Effector memory CD4-positive, alpha-beta T cell (primary cell): ENCODE measurements at regions not wholly inside any gene's neighbourhood (a gene's known extent, or its start where the extent isn't known, plus 50 kb on each side); places are given as distances from the start of the nearest gene placed in this dataset.

Experiments used
- DNase-seq, 3 donors: peaks; one replicate each; pipeline ENCODE4 v3.0.0-alpha.2; 2020
- H3K27ac ChIP-seq: 2 replicates; pipeline ENCODE4 v1.7.0; 2013; ENCODE audit warnings: mild to moderate bottlenecking, low read length, moderate library complexity; ENCODE audit not compliant: insufficient read depth, poor library complexity, severe bottlenecking
- H3K27me3 ChIP-seq: replicated peaks from 2 replicates; pipeline ENCODE4 v1.7.0; 2013; ENCODE audit warnings: mild to moderate bottlenecking, low read length; ENCODE audit not compliant: insufficient read depth, control insufficient read depth, poor library complexity, severe bottlenecking
- H3K36me3 ChIP-seq: 2 replicates; pipeline ENCODE4 v1.7.0; 2013; ENCODE audit warnings: mild to moderate bottlenecking, low read length, moderate library complexity; ENCODE audit not compliant: control insufficient read depth, insufficient read depth
- H3K4me1 ChIP-seq: 2 replicates; pipeline ENCODE4 v1.7.0; 2013; ENCODE audit warnings: low read length, mild to moderate bottlenecking; ENCODE audit not compliant: control insufficient read depth, insufficient read depth, poor library complexity, severe bottlenecking
- H3K4me3 ChIP-seq: 2 replicates; pipeline ENCODE4 v1.7.0; 2013; ENCODE audit warnings: low read length, low read depth, mild to moderate bottlenecking; ENCODE audit not compliant: insufficient read depth, poor library complexity, severe bottlenecking
- H3K9me3 ChIP-seq: 2 replicates; pipeline ENCODE4 v1.7.0; 2013; ENCODE audit warnings: mild to moderate bottlenecking, low read length, moderate library complexity; ENCODE audit not compliant: control insufficient read depth

- H3K36me3 ChIP-seq = no peaks in the 10 kb centered on the region
- no peak for DNase-seq
- H3K4me1 ChIP-seq = no peaks in the 10 kb centered on the region
- H3K9me3 ChIP-seq = no peaks in the 10 kb centered on the region
- no peaks in the 10 kb centered on the region for H3K27me3 ChIP-seq
- no peak overlapping the region for H3K4me3 ChIP-seq
- H3K27ac ChIP-seq = no peak overlapping the region
Measured at GRCh38 chr11:134792677-134793076, 380.6 kb upstream of the B3GAT1 start.

DNA sequence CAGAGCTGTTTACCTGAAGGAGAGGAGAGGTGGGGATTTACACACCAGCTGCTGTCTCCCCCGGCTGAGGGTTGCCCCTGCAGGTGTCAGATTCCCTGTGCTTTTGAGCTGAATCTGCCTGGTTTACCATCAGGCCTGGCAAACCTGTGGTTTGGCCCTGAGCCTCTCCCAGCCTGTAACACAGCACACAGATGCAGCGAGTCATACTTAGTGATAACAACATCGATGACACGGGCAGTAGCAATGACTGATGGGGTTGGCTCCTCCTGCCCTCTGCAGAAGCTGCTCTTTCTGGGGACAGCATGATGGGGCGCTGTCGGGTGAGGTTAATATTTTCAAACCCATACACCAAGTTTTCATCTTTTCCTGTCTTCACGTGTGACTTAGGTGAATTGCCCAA is 380.0 kb upstream of the B3GAT1 start:
- no peaks in the 10 kb centered on the region for H3K36me3 ChIP-seq
- H3K4me1 ChIP-seq = no peaks in the 10 kb centered on the region
- DNase-seq = no peak
- no peaks in the 10 kb centered on the region for H3K9me3 ChIP-seq
- H3K4me3 ChIP-seq = no peak overlapping the region
- H3K27me3 ChIP-seq = no peaks in the 10 kb centered on the region
- no peak overlapping the region for H3K27ac ChIP-seq

- no peaks in the 10 kb centered on the region for H3K9me3 ChIP-seq
- no peak overlapping the region for H3K27ac ChIP-seq
- no peak for DNase-seq
- no peaks in the 10 kb centered on the region for H3K36me3 ChIP-seq
- H3K27me3 ChIP-seq = no peaks in the 10 kb centered on the region
- no peak overlapping the region for H3K4me3 ChIP-seq
- H3K4me1 ChIP-seq = no peaks in the 10 kb centered on the region
Measured at GRCh38 chr11:134791102-134791501, 379.1 kb upstream of the B3GAT1 start.

DNA sequence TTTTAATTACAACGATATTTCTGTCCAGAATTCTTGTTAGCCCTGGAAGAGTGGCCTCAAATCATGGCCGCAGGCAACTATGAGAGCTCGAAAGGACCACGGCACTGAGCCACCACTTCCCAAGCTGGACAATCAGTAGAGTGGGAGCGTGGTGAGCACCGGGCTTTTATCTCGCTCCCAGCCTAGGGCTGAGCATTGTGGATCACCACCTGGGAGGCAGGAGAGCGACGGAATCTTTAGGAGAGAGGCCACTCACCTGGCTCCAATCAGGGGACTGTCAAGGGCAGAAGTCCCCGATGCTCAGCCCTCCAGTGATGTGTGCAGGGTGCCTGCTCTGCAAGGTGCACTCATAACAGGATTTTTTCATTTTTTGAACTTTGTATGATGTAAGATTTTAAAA is 377.1 kb upstream of the B3GAT1 start:
- Histone ChIP-seq H3K27ac (no peak overlapping the region), H3K4me3 (no peak overlapping the region), H3K36me3 (no peaks in the 10 kb centered on the region), H3K4me1 (no peaks in the 10 kb centered on the region), H3K27me3 (no peaks in the 10 kb centered on the region), H3K9me3 (no peaks in the 10 kb centered on the region)
- no peak for DNase-seq

DNA sequence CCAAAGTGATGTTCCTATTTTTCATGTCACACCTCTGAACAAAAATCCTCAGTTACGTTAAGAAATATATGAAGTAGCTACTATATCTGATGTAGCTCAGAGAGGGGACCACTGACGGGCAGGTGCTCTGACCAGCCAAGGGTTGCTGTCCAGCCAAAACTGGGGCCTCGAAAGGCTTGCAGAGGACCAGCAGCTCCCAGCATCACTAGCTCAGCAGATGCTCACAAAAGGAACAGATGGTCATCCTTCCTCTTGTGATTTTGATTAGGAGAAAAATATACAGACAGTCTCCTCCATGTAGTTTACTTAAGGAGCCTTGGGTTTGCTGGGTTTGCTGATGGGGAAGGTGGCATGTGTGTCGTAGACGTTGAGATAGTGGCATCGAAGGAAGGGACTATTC is 374.6 kb upstream of the B3GAT1 start:
- H3K4me3 ChIP-seq = no peak overlapping the region
- H3K9me3 ChIP-seq = no peaks in the 10 kb centered on the region
- no peaks in the 10 kb centered on the region for H3K36me3 ChIP-seq
- DNase-seq = no peak
- H3K27me3 ChIP-seq = no peaks in the 10 kb centered on the region
- H3K4me1 ChIP-seq = no peaks in the 10 kb centered on the region
- no peak overlapping the region for H3K27ac ChIP-seq

- Histone ChIP-seq H3K9me3 (no peaks in the 10 kb centered on the region), H3K27ac (no peak overlapping the region), H3K4me1 (no peaks in the 10 kb centered on the region), H3K36me3 (no peaks in the 10 kb centered on the region), H3K27me3 (no peaks in the 10 kb centered on the region), H3K4me3 (no peak overlapping the region)
- DNase-seq = no peak
Measured at GRCh38 chr11:134785660-134786284, 373.7 kb upstream of the B3GAT1 start.

- no peak for DNase-seq
- no peak overlapping the region for H3K27ac ChIP-seq
- no peaks in the 10 kb centered on the region for H3K9me3 ChIP-seq
- H3K27me3 ChIP-seq = no peaks in the 10 kb centered on the region
- H3K4me1 ChIP-seq = no peaks in the 10 kb centered on the region
- no peak overlapping the region for H3K4me3 ChIP-seq
- H3K36me3 ChIP-seq = no peaks in the 10 kb centered on the region
Measured at GRCh38 chr11:134785059-134785458, 373.0 kb upstream of the B3GAT1 start.

GRCh38 chr11:134784568-134784967 is 372.5 kb upstream of the B3GAT1 start:
- Histone ChIP-seq H3K4me3 (no peak overlapping the region), H3K27me3 (no peaks in the 10 kb centered on the region), H3K4me1 (no peaks in the 10 kb centered on the region), H3K27ac (no peak overlapping the region), H3K36me3 (no peaks in the 10 kb centered on the region), H3K9me3 (no peaks in the 10 kb centered on the region)
- no peak for DNase-seq

GRCh38 chr11:134784046-134784445 is 372.0 kb upstream of the B3GAT1 start:
- no peaks in the 10 kb centered on the region for H3K4me1 ChIP-seq
- no peaks in the 10 kb centered on the region for H3K9me3 ChIP-seq
- no peaks in the 10 kb centered on the region for H3K36me3 ChIP-seq
- H3K27ac ChIP-seq = no peak overlapping the region
- DNase-seq = no peak
- H3K4me3 ChIP-seq = no peak overlapping the region
- H3K27me3 ChIP-seq = no peaks in the 10 kb centered on the region

- no peaks in the 10 kb centered on the region for H3K9me3 ChIP-seq
- H3K36me3 ChIP-seq = no peaks in the 10 kb centered on the region
- no peak for DNase-seq
- no peaks in the 10 kb centered on the region for H3K4me1 ChIP-seq
- H3K4me3 ChIP-seq = no peak overlapping the region
- no peaks in the 10 kb centered on the region for H3K27me3 ChIP-seq
- no peak overlapping the region for H3K27ac ChIP-seq
Measured at GRCh38 chr11:134783234-134783633, 371.2 kb upstream of the B3GAT1 start.
